ENCODE measurements at regions not wholly inside any gene's neighbourhood (a gene's known extent, or its start where the extent isn't known, plus 50 kb on each side); places are given as distances from the start of the nearest gene placed in this dataset.
"Not testable (repeated sequence)": the region's sequence is repeated elsewhere in the genome, so short reads cannot be mapped to it uniquely, and the experiment has no call there.

- H3K27ac ChIP-seq (ENCODE audit: insufficient read length, low read depth, low read length); H3K14ac ChIP-seq (ENCODE audit: insufficient read depth, low read length); H3K4ac ChIP-seq (ENCODE audit: low read depth, low read length); DNase-seq; H3K18ac ChIP-seq (ENCODE audit: insufficient read length, low read depth, low read length); H3K79me1 ChIP-seq (ENCODE audit: insufficient read depth, low read depth, low read length, poor library complexity, severe bottlenecking); H2BK120ac ChIP-seq (ENCODE audit: low read depth, low read length, poor library complexity, severe bottlenecking); H3K4me2 ChIP-seq (ENCODE audit: insufficient read depth, insufficient read length, low read length); H3K27me3 ChIP-seq (ENCODE audit: insufficient read depth, low read length); H3K4me1 ChIP-seq (ENCODE audit: insufficient read depth, low read length); H3K4me3 Mint-ChIP-seq; H4K5ac ChIP-seq (ENCODE audit: insufficient read length, low read depth, low read length); H4K91ac ChIP-seq (ENCODE audit: insufficient read length, low read depth, low read length); H3K27me3 Mint-ChIP-seq (ENCODE audit: low read depth); H2BK15ac ChIP-seq (ENCODE audit: low read depth, low read length); H3K23ac ChIP-seq (ENCODE audit: insufficient read length, low read depth, low read length); H3K23me2 ChIP-seq (ENCODE audit: insufficient read length, low read depth, low read length, poor library complexity, severe bottlenecking); H2BK12ac ChIP-seq (ENCODE audit: insufficient read length, low read depth, low read length); H3T11ph ChIP-seq (ENCODE audit: low read length); H2BK20ac ChIP-seq (ENCODE audit: low read depth, low read length, poor library complexity, severe bottlenecking); H2BK5ac ChIP-seq (ENCODE audit: insufficient read length, low read length); H3K27ac Mint-ChIP-seq; H3K9me3 ChIP-seq (ENCODE audit: control insufficient read depth, low read depth, low read length); H3K79me2 ChIP-seq (ENCODE audit: insufficient read depth, low read length); H4K20me1 ChIP-seq (ENCODE audit: control insufficient read depth, insufficient read depth, insufficient read length); H2AK5ac ChIP-seq (ENCODE audit: insufficient read length, low read length); H3K9ac ChIP-seq (ENCODE audit: extremely low read depth, insufficient read length, low read length); H3K56ac ChIP-seq (ENCODE audit: insufficient read length, low read depth, low read length); H2AFZ ChIP-seq (ENCODE audit: low read length); H4K8ac ChIP-seq (replicated peaks; ENCODE audit: insufficient read length, low read depth, low read length); H3K4me1 Mint-ChIP-seq: not testable (repeated sequence)
- peaks cover 6 to 12% (median 6%) of the 10 kb centered on the region in 3 experiments for H3K36me3 Mint-ChIP-seq (ENCODE audit: insufficient read depth in 1 of 3, low read depth in 3 of 3)
- no CpG with 5 or more reads among the region's 42 CpGs for WGBS (ENCODE audit: extremely low coverage, insufficient read length, low lambda C conversion rate)
- peaks cover 13 to 23% of the 10 kb centered on the region in 2 experiments for H3K9me3 Mint-ChIP-seq
These were observed 141.4 kb downstream of the SMC2 start for GRCh38 chr9:104235347-104236120.

Measured in H9 (cell line).